GM12873 (cell line): ENCODE measurements at regions not wholly inside any gene's neighbourhood (a gene's known extent, or its start where the extent isn't known, plus 50 kb on each side); places are given as distances from the start of the nearest gene placed in this dataset.

Experiments
- TF ChIP-seq, protein P1 (sequence below): IDR thresholded peaks from 2 replicates; pipeline ENCODE4 v1.5.1; 2012; ENCODE audit warnings: low read depth, mild to moderate bottlenecking, moderate library complexity, low read length, control low read depth; ENCODE audit not compliant: insufficient read depth; ENCODE audit errors: missing control alignments

DNA sequence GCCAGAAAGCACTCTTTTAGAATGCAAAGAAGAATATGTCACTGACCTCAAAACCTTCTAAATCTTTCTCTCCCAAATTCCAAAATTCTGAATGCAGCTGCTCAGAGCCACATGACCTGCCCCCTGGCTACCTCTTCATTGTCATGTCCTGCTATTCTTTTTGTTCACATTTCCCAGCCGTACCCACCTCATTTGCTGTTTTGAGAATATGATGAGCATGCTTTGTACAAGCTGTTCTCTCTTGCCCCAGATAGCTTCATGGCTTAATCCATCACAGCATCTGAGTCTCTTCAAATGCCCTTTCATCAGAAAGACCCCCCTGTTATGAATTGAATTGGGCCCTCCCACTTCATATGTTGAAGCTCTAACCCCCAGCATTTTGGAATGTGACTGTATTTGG is 214.3 kb downstream of the KCNS3 start:
- TF ChIP-seq, protein P1, sequence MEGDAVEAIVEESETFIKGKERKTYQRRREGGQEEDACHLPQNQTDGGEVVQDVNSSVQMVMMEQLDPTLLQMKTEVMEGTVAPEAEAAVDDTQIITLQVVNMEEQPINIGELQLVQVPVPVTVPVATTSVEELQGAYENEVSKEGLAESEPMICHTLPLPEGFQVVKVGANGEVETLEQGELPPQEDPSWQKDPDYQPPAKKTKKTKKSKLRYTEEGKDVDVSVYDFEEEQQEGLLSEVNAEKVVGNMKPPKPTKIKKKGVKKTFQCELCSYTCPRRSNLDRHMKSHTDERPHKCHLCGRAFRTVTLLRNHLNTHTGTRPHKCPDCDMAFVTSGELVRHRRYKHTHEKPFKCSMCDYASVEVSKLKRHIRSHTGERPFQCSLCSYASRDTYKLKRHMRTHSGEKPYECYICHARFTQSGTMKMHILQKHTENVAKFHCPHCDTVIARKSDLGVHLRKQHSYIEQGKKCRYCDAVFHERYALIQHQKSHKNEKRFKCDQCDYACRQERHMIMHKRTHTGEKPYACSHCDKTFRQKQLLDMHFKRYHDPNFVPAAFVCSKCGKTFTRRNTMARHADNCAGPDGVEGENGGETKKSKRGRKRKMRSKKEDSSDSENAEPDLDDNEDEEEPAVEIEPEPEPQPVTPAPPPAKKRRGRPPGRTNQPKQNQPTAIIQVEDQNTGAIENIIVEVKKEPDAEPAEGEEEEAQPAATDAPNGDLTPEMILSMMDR, result no peak

DNA sequence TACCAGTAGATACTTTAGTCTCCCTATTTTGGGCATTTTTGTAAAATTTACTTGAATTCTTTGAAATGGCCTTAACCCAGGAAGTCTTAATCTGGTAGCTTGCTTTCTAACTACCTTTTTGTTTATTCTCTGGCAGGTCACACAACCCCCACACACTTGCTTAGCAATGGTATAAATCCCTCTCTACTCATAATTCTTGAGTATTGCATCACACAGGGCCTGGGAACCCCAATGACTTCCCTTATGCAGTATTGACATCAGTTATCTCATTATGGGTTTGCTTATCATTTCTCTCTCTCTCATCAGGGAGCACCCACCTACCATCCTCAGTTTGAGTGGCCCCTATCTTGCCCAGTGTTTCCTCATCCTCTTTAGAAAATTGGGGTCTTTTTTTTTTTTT is 207.1 kb downstream of the KCNS3 start:
- TF ChIP-seq, protein P1, result no peak

DNA sequence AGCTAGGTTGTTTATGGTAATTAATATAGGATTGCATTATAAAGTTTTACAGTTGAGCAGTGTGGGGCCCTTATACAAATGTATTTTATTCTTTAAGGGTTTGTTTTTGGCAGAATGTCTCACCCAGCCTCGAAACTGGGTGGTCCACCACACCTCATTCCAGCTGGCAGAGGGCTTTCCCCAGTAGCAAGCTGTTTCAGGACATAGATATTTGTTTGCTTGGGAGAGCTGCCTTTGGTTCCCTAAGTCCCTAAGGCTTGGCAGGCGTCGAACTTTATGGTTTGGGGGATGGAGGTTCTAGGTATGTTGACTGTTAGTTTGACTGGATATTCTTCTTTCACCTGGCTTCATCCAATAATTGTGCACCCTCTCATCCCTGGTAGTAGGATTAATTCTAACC is 205.9 kb downstream of the KCNS3 start:
- TF ChIP-seq, protein P1, result no peak

DNA sequence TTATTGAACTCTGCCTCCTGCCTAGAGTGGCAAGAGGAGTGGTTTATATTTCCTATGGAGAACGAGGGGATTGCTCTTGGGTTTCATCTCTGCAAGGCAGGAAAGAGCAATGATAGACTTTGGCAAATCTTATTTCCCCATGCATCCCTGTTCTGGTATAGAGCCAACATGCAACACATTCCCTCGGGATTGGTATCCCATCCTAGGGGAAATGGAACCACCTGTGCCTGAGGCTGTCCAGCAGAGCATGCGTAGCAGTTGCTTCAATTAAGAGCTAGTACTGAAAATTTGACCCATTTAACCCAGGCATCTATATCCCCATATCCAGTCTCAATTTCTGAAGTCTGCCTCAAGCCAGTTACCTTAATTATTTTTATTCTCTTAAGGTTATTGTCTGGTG is 205.3 kb downstream of the KCNS3 start:
- TF ChIP-seq, protein P1, result no peak

DNA sequence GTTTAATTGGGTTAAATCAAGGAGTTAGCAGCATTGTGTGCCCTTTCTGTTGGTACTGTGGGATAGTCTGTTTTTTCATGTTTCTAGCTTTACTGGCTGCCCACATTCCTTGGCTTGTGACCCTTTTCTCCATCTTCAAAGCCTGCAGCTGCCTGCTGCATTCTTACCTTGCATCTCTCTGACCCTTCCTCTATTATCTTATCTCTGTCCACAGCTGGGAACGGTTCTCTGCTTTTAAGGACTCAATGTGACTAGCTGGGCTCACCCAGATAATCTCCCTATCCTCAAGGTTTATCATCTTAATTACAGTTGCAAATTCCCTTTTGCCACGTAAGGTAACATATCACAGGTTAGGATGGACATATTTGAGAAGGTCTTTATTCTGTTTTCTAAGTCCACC is 199.7 kb downstream of the KCNS3 start:
- TF ChIP-seq, protein P1, result no peak

DNA sequence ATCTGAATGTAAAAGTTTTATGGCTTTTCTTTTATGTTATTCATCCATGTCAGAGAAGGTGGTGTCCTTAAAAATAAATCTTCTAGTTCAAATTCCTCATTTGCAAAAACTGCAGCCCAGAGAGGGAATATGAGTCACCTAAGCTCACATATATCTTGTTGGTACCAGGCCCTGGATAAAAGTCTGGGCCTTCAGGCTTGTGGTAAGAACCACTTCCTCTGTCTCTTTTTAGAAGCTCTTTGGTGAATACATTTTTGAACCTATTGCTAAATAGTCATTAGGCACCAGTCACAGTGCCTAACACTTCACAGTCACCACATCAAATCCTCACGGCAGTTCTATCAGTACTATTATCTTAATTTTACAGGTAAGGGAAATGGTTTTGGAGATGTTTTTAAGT is 199.2 kb downstream of the KCNS3 start:
- TF ChIP-seq, protein P1, result no peak

DNA sequence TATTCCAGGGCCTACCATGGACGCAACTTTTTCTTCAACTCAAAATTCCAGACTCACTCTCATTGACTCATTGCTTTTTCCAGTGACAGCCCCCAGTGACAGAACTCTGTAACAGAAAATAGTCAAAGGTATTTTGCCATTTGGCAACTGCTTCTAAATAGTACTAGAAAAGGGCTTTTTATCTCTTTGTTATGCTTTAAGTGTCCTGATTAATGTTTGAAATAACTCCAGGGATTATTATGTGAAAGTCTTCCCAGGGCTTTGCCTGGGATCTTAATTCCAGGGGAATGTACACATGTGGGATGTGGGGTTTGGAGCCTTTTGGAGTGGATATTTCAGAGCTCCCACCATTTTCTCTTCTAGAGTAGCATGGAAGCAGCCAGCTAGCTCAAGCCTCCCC is 198.8 kb downstream of the KCNS3 start:
- TF ChIP-seq, protein P1, result no peak

DNA sequence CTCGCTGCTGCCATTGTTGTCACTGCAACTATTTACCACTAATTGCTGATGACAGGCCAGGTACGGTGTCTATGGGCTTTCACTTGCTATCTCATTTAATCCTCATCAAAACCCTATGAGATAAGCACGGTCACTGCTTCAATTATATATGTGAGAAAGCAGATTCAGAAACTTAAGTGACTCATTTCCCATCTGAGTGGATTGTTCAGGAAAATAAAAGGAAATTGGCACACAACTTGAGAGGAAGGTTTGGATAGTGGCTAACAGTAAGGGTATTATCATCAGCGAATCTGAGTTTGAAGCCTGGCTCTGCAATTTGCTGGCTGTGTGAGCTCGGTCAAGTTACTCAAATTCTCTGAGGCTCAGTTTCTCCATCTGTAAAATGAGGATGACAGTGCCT is 196.0 kb downstream of the KCNS3 start:
- TF ChIP-seq, protein P1, result no peak
